Skeletal muscle tissue (tissue), 3 donors: ENCODE measurements at regions not wholly inside any gene's neighbourhood (a gene's known extent, or its start where the extent isn't known, plus 50 kb on each side); places are given as distances from the start of the nearest gene placed in this dataset.
A peak's percentile ranks its signal among the peaks of the same experiment; 100 is the strongest.

Source experiments
- H3K27ac ChIP-seq: one replicate; pipeline ENCODE4 v1.7.0; 2013; ENCODE audit warnings: mild to moderate bottlenecking, low read depth, low read length, inconsistent platforms
- H3K27me3 ChIP-seq, 3 donors: one replicate each; pipeline ENCODE4 v1.7.0; 2013; ENCODE audit warnings: low read length in 3 of 3; ENCODE audit not compliant: control insufficient read depth in 3 of 3, insufficient read depth in 3 of 3
- H3K36me3 ChIP-seq, 3 donors: one replicate each; pipeline ENCODE4 v1.7.0; 2013; ENCODE audit warnings: low read length in 3 of 3; ENCODE audit not compliant: control insufficient read depth in 3 of 3, insufficient read depth in 3 of 3
- H3K4me1 ChIP-seq, 3 donors: one replicate each; pipeline ENCODE4 v1.7.0; 2013; ENCODE audit warnings: low read length in 3 of 3, mild to moderate bottlenecking in 3 of 3; ENCODE audit not compliant: control insufficient read depth in 3 of 3, insufficient read depth in 3 of 3
- H3K4me3 ChIP-seq, 3 donors: one replicate each; pipeline ENCODE4 v1.7.0; 2013; ENCODE audit warnings: low read length in 3 of 3
- H3K9ac ChIP-seq, 3 donors: one replicate each; pipeline ENCODE4 v1.7.0; 2013; ENCODE audit warnings: low read length in 3 of 3, mild to moderate bottlenecking in 3 of 3, moderate library complexity in 2 of 3, low read depth in 1 of 3
- H3K9me3 ChIP-seq, 3 donors: one replicate each; pipeline ENCODE4 v1.7.0; 2013; ENCODE audit warnings: low read length in 3 of 3; ENCODE audit not compliant: control insufficient read depth in 3 of 3
- donor health status: Osteomylitis.

DNA sequence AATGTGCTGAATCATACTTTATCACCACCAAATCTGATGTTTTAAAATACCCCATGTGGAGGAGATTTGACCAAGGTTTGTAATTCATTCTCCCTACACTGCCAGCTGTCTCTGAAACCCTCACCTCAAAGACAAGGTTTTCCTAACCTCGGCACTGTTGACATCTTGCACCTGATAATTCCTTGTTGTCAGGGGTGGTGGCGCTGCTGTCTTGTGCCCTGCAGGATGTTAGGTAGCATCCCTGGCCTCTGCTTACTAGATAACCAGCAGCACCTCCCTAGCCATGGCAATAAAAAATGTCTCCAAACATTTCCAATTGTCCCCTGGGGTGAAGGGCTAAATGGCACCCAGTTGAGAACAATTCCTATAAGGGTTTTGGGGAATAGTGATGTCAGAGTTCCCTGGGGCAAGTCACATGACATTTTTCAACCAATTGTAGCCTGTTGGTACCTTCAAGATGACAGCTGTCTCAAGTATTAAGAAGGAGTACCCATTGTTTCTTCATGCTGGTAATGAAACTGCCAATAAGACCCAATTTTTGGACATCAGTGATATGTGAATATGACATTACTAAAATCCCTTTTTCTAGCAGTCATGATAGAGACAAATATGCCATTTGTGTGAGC is 160.6 kb upstream of the PLCXD3 start:
- H3K27me3 ChIP-seq: no peaks in the 10 kb centered on the region
- no peak overlapping the region for H3K27ac ChIP-seq
- H3K4me1 ChIP-seq: no peaks in the 10 kb centered on the region
- H3K4me3 ChIP-seq: no peak overlapping the region
- H3K36me3 ChIP-seq: no peaks in the 10 kb centered on the region
- no peak overlapping the region for H3K9ac ChIP-seq
- H3K9me3 ChIP-seq: no peaks in the 10 kb centered on the region

DNA sequence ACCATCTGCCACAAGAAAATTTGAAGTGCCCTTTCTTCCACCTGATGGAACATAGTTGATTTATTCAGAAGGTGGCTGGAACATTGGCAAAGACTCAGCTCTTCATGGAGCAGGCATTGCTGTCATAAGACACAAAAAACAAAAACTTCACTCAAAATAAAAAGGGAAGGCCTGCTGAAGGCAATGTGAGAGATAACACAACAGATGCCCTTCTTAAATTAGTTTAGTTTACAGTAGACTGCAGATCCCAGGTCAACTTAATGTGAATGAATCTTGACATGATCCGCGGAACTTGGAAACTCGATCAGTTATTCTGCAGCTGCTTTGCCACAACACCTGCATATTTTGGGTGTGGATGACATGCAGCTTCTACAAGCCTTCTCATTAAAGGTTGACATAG is 159.8 kb upstream of the PLCXD3 start:
- Histone ChIP-seq H3K9me3 (no peaks in the 10 kb centered on the region), H3K36me3 (no peaks in the 10 kb centered on the region)

DNA sequence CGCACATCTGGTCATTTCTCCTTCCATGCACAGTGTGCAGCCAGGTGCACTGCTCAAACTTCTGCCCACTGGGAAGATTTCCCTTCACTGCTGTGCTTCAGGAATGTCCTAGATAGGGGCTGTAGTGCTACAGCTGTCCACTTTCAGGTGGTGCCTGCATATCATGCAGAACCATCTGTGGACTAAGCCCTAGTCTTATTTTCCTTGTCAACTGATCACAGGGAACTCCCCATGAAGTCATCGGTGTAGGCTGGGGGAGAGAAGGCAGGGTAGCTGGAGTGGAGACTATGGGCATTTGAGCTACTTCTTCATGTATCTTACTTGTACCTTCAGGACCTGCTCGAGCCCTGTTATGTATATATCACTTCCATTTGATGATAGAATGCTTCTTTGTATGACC is 150.9 kb upstream of the PLCXD3 start:
- Histone ChIP-seq H3K27ac (no peak overlapping the region), H3K4me3 (no peak overlapping the region), H3K4me1 (no peaks in the 10 kb centered on the region), H3K36me3 (no peaks in the 10 kb centered on the region), H3K9ac (no peak overlapping the region), H3K27me3 (no peaks in the 10 kb centered on the region), H3K9me3 (peaks cover 0 to 2% (median 0%) of the 10 kb centered on the region in 3 donors)

More for the DNA sequence above, 159.8 kb upstream of the PLCXD3 start:
- H3K27me3 ChIP-seq: no peaks in the 10 kb centered on the region
- H3K9ac ChIP-seq: no peak overlapping the region
- H3K4me1 ChIP-seq: no peaks in the 10 kb centered on the region
- H3K27ac ChIP-seq: no peak overlapping the region
- no peak overlapping the region for H3K4me3 ChIP-seq

DNA sequence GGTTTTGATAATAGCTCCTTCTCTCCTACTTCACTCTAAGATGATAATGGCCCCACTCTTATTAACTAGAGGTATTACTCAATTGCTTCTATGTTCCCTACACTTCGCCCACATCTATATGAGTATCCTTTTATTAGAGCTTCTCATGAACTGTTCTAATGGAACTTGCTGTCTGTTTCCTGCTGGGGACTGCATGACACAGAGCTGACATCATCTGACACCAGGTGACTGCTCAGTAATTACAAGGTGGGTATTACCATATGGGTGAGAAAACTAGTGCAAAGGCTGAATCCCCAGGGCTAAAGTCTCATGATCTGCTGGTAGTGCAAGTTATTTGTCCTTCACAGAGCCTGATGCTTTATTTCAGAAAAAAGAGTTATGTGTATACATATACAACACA is 146.2 kb upstream of the PLCXD3 start:
- no peak overlapping the region for H3K9ac ChIP-seq
- no peaks in the 10 kb centered on the region for H3K27me3 ChIP-seq
- no peaks in the 10 kb centered on the region for H3K36me3 ChIP-seq
- H3K27ac ChIP-seq: no peak overlapping the region
- no peak overlapping the region for H3K4me3 ChIP-seq
- no peaks in the 10 kb centered on the region for H3K4me1 ChIP-seq
- H3K9me3 ChIP-seq: peaks cover 0 to 7% (median 0%) of the 10 kb centered on the region in 3 donors

DNA sequence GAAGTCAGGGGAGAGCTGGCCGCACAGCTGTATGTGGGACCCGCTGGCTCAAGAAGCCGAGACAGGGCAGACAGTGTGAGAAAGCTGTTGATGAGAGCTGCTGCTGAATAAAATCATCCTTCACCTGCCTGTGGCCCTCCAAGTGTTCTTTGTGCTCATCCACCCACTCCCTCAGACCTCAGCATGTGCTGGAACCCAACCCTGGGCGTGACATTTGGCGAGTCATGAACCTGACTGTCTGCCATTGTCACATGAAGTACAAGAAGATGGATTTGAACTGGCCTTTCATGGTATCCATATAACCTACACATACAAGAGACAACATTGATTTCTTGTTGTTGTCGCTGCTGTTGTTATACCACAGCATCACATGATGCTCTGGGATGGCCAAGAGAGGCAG is 139.7 kb upstream of the PLCXD3 start:
- no peak overlapping the region for H3K27ac ChIP-seq
- H3K4me1 ChIP-seq: peaks cover 3 to 14% (median 8%) of the 10 kb centered on the region in 3 donors
- H3K27me3 ChIP-seq: no peaks in the 10 kb centered on the region
- peaks cover 0 to 4% (median 0%) of the 10 kb centered on the region in 3 donors for H3K9me3 ChIP-seq
- H3K36me3 ChIP-seq: no peaks in the 10 kb centered on the region
- no peak overlapping the region for H3K4me3 ChIP-seq
- no peak overlapping the region for H3K9ac ChIP-seq

DNA sequence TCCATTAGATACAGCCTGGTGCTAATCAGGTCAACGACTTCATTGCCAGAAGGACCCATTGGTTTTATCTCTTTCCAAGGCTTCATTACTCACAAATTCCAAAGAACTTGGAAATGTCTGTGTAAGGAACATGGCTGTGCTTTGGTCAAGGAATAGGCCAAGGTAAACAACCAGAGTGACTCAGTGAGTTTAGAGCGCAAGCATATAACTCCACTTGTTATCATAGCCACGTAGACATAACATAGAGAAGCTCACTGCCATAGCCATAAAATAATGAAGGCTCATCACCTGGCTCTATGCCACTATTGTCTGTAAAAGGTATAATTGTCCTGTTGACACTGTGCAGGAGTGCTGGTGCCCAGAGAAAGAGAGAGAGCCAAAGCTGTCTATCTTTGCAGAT is 139.3 kb upstream of the PLCXD3 start:
- H3K4me1 ChIP-seq: peaks cover 3 to 14% (median 8%) of the 10 kb centered on the region in 3 donors
- H3K9me3 ChIP-seq: peaks cover 0 to 2% (median 0%) of the 10 kb centered on the region in 3 donors
- H3K9ac ChIP-seq: no peak overlapping the region
- no peaks in the 10 kb centered on the region for H3K36me3 ChIP-seq
- no peak overlapping the region for H3K4me3 ChIP-seq
- no peaks in the 10 kb centered on the region for H3K27me3 ChIP-seq
- H3K27ac ChIP-seq: no peak overlapping the region

DNA sequence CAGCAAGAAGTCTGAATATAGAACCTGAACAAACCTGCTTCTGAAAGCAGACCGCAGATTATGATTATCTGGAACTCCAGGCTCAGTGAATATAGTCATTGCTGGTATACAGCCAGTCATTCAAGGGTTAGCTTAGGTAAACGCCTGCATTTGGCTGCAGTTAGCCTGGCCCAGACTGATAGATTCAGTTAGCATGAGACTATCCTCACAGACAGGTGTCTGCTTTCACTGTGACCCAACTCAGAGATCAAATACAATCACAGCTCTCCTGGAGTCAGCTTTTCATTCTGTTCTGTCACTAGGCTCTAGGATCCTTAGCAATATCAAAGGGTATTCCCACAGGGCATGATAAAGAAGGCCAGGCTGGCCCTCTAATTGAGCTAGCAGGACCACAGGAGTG is 138.6 kb upstream of the PLCXD3 start:
- Histone ChIP-seq H3K36me3 (no peaks in the 10 kb centered on the region), H3K27ac (no peak overlapping the region), H3K9me3 (no peaks in the 10 kb centered on the region), H3K4me3 (no peak overlapping the region), H3K9ac (peak overlapping the region in 1 of 3 donors; percentile 64), H3K4me1 (peaks cover 3 to 14% (median 8%) of the 10 kb centered on the region in 3 donors), H3K27me3 (no peaks in the 10 kb centered on the region)

DNA sequence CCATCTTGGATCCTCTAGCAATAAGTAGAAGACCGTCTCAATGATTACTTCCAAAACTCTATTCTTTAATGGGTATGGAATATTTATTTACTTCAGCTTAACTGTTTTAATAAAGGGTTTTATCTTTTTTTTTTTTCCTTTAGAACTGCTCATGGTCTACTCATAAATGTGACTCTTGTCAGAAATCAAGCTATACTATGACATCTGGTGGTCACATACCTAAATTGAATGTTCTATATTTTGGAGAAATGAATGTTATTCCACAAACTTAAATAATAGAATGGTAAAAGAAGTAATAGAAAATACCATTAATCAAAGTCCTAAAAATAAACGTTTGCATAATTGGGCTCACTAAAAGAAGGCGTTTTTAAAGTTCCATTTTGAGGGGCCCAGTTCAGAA is 131.2 kb upstream of the PLCXD3 start:
- Histone ChIP-seq H3K9ac (no peak overlapping the region), H3K4me3 (no peak overlapping the region), H3K36me3 (no peaks in the 10 kb centered on the region), H3K27ac (no peak overlapping the region), H3K27me3 (no peaks in the 10 kb centered on the region), H3K9me3 (no peaks in the 10 kb centered on the region), H3K4me1 (no peaks in the 10 kb centered on the region)

DNA sequence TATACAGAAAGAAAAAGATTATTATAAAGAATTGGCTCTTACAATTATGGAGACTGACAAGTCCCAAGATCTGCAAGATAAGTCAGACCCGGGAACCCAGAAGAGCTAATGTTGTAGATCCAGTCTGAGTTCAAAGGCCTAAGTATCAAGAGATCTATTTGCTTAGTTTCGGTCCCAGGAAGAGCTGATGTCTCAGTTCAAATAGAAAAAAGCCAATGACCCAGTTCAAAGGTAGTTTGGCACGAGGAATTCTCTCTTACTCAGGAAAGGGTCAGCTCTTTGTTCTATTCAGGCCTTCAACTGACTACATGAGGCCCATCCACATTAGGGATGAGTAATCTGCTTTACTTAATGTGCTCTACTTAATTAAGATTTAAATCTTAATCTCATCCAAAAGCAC is 128.3 kb upstream of the PLCXD3 start:
- Histone ChIP-seq H3K36me3 (no peaks in the 10 kb centered on the region), H3K9ac (no peak overlapping the region), H3K9me3 (no peaks in the 10 kb centered on the region), H3K27ac (no peak overlapping the region), H3K4me3 (no peak overlapping the region), H3K4me1 (no peaks in the 10 kb centered on the region), H3K27me3 (no peaks in the 10 kb centered on the region)

DNA sequence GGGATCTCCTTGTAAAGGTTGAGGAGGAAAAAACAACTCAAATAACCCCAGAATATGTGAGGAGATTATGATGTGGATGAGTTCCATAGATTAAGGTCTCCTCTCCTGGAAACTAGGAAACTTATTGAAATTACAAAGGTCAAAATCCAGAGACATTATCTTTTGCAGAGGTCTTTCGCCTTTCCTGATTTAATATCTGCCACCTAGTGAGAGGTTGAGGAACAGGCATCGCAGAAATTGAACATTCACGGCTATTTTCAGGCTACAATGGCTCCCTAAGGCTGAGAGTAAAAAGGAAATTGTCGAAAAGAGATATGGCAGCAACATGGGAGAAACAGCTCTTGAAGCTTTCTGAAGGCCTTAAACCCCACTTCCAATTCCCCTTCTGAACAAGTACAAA is 127.5 kb upstream of the PLCXD3 start:
- H3K36me3 ChIP-seq: no peaks in the 10 kb centered on the region
- no peaks in the 10 kb centered on the region for H3K4me1 ChIP-seq
- no peaks in the 10 kb centered on the region for H3K27me3 ChIP-seq
- H3K27ac ChIP-seq: no peak overlapping the region
- no peaks in the 10 kb centered on the region for H3K9me3 ChIP-seq
- H3K4me3 ChIP-seq: no peak overlapping the region
- no peak overlapping the region for H3K9ac ChIP-seq
